GM23338 (cell line): ENCODE measurements at regions not wholly inside any gene's neighbourhood (a gene's known extent, or its start where the extent isn't known, plus 50 kb on each side); places are given as distances from the start of the nearest gene placed in this dataset.

Source experiments
- ATAC-seq: fragments of 200-7000 bp; cut with Tn5 transposase; 3 replicates; pipeline ENCODE4 v1.9.1; 2020
- DNase-seq: peaks from one replicate; pipeline ENCODE4 v3.0.0-alpha.2; 2015; ENCODE audit warnings: low spot score
- H2AFZ ChIP-seq: fragments of 200-600 bp; sonication (generic); 2 replicates; pipeline ENCODE4 v1.8.0; 2016; ENCODE audit warnings: antibody characterized with exemption, mild to moderate bottlenecking, moderate library complexity
- H3F3A ChIP-seq: fragments of 200-600 bp; sonication (generic); replicated peaks from 2 replicates; pipeline ENCODE4 v1.8.0; 2017; ENCODE audit warnings: antibody characterized with exemption, mixed run types, low read depth
- H3K27ac ChIP-seq: fragments of 200-600 bp; sonication (generic); 2 replicates; pipeline ENCODE4 v1.6.1; 2016; ENCODE audit warnings: low read depth
- H3K27me3 ChIP-seq: fragments of 200-600 bp; sonication (generic); 2 replicates; pipeline ENCODE4 v1.8.0; 2016; ENCODE audit warnings: mild to moderate bottlenecking, mixed run types, moderate library complexity; ENCODE audit not compliant: insufficient read depth
- H3K36me3 ChIP-seq: fragments of 200-600 bp; sonication (generic); 2 replicates; pipeline ENCODE4 v1.8.0; 2016; ENCODE audit warnings: mild to moderate bottlenecking; ENCODE audit not compliant: insufficient read depth
- H3K4me1 ChIP-seq: fragments of 200-600 bp; sonication (generic); 2 replicates; pipeline ENCODE4 v1.8.0; 2016; ENCODE audit warnings: mild to moderate bottlenecking, moderate library complexity; ENCODE audit not compliant: insufficient read depth
- H3K4me2 ChIP-seq: fragments of 200-600 bp; sonication (generic); 2 replicates; pipeline ENCODE4 v1.7.1; 2017; ENCODE audit warnings: mixed run types
- H3K4me3 ChIP-seq: fragments of 200-600 bp; sonication (generic); 2 replicates; pipeline ENCODE4 v1.6.1; 2016; ENCODE audit warnings: mixed run types
- H3K79me2 ChIP-seq: fragments of 200-600 bp; sonication (generic); replicated peaks from 2 replicates; pipeline ENCODE4 v1.8.0; 2017; ENCODE audit warnings: mild to moderate bottlenecking; ENCODE audit not compliant: insufficient read depth
- H3K9me2 ChIP-seq: fragments of 200-600 bp; sonication (generic); 2 replicates; pipeline ENCODE4 v1.8.0; 2017; ENCODE audit not compliant: insufficient read depth
- H4K20me1 ChIP-seq: fragments of 200-600 bp; sonication (generic); replicated peaks from 2 replicates; pipeline ENCODE4 v1.8.0; 2017; ENCODE audit warnings: mild to moderate bottlenecking; ENCODE audit not compliant: insufficient read depth
- H3K27ac Mint-ChIP-seq: 2 replicates; pipeline ENCODE4 v1.8.0; 2020; ENCODE audit warnings: inconsistent platforms, mild to moderate bottlenecking, moderate library complexity, mixed read lengths
- H3K27me3 Mint-ChIP-seq: 3 replicates; pipeline ENCODE4 v1.8.0; 2022; ENCODE audit warnings: low read depth, mild to moderate bottlenecking, moderate library complexity, mixed read lengths, inconsistent platforms; ENCODE audit not compliant: insufficient read depth, poor library complexity
- H3K36me3 Mint-ChIP-seq: 3 replicates; pipeline ENCODE4 v1.8.0; 2021; ENCODE audit warnings: low read depth, mild to moderate bottlenecking, inconsistent platforms, moderate library complexity, mixed read lengths
- H3K4me1 Mint-ChIP-seq: 3 replicates; pipeline ENCODE4 v1.8.0; 2020; ENCODE audit warnings: mild to moderate bottlenecking, inconsistent platforms, mixed read lengths
- H3K4me3 Mint-ChIP-seq: 3 replicates; pipeline ENCODE4 v1.8.0; 2021; ENCODE audit warnings: moderate library complexity, mild to moderate bottlenecking, inconsistent platforms, mixed read lengths
- H3K9me3 Mint-ChIP-seq: 3 replicates; pipeline ENCODE4 v1.8.0; 2020; ENCODE audit warnings: moderate library complexity, mild to moderate bottlenecking, inconsistent platforms, mixed read lengths
- CREB1 ChIP-seq: fragments of 250-450 bp; sonication (Bioruptor Pico); IDR thresholded peaks from 2 replicates; pipeline ENCODE4 v1.5.0; 2020; ENCODE audit warnings: low read depth, mild to moderate bottlenecking, moderate library complexity
- CTCF ChIP-seq, 2 experiments: fragments of 200-600 bp in 1 of 2; sonication (generic) in 1 of 2; conservative IDR thresholded peaks; 2 replicates each; pipeline versions ENCODE4 v1.5.1 to v1.6.1; 2016 to 2017; ENCODE audit warnings: antibody characterized with exemption in 2 of 2, low read depth in 2 of 2, mild to moderate bottlenecking in 2 of 2, moderate library complexity in 1 of 2
- EZH2phosphoT487 ChIP-seq: fragments of 200-600 bp; sonication (generic); IDR thresholded peaks from one replicate; pipeline ENCODE4 v1.8.1; 2018; ENCODE audit warnings: antibody characterized with exemption; ENCODE audit not compliant: unreplicated experiment
- JUNB ChIP-seq: IDR thresholded peaks from one replicate; pipeline ENCODE4 v1.6.1; 2016; ENCODE audit warnings: antibody characterized with exemption; ENCODE audit not compliant: unreplicated experiment
- NANOG ChIP-seq: IDR thresholded peaks from 2 replicates; pipeline ENCODE4 v1.6.1; 2016; ENCODE audit warnings: antibody characterized with exemption, borderline replicate concordance
- STAT1 ChIP-seq: IDR thresholded peaks from one replicate; pipeline ENCODE4 v1.6.1; 2016; ENCODE audit warnings: antibody characterized with exemption; ENCODE audit not compliant: unreplicated experiment
- ZNF114 ChIP-seq: fragments of 250-450 bp; sonication (Bioruptor Pico); IDR thresholded peaks from 2 replicates; pipeline ENCODE4 v1.5.0; 2020; ENCODE audit warnings: mild to moderate bottlenecking, moderate library complexity
- ZNF331 ChIP-seq: fragments of 250-450 bp; sonication (Bioruptor Pico); IDR thresholded peaks from 2 replicates; pipeline ENCODE4 v1.5.0; 2020; ENCODE audit warnings: low read depth, mild to moderate bottlenecking, moderate library complexity
- TF ChIP-seq, protein P1 (sequence below): fragments of 250-450 bp; sonication (Bioruptor Pico); IDR thresholded peaks from 2 replicates; pipeline ENCODE4 v1.5.0; 2020; ENCODE audit warnings: mild to moderate bottlenecking, moderate library complexity
- TF ChIP-seq, protein P2 (sequence below): IDR thresholded peaks from one replicate; pipeline ENCODE4 v1.6.1; 2018; ENCODE audit warnings: antibody characterized with exemption; ENCODE audit not compliant: unreplicated experiment

- Histone ChIP-seq H3K36me3 (no peaks in the 10 kb centered on the region), H3K27ac (no peak overlapping the region), H3K79me2 (no peaks in the 10 kb centered on the region), H4K20me1 (no peaks in the 10 kb centered on the region), H2AFZ (peak overlapping the region; percentile 95), H3K4me2 (peak overlapping the region; percentile 63; the same call in 1 of the 2 replicates), H3K27me3 (no peaks in the 10 kb centered on the region), H3K4me3 (no peak overlapping the region), H3K9me2 (no peaks in the 10 kb centered on the region), H3F3A (no peaks in the 10 kb centered on the region), H3K4me1 (no peaks in the 10 kb centered on the region)
- H3K4me1 Mint-ChIP-seq: no peaks in the 10 kb centered on the region
- H3K9me3 Mint-ChIP-seq: no peaks in the 10 kb centered on the region
- peak; percentile 78 to 86 for TF ChIP-seq CTCF (conservative IDR thresholded peaks at IDR 0.05; ENCODE audit: low read depth in 2 of 2)
- TF ChIP-seq CREB1 (CRISPR knock-in tag): no peak
- H3K4me3 Mint-ChIP-seq: no peak overlapping the region
- no peak overlapping the region for H3K27ac Mint-ChIP-seq
- ATAC-seq (peak; percentile 93), DNase-seq (peak; percentile 85)
- H3K36me3 Mint-ChIP-seq: no peaks in the 10 kb centered on the region
- peaks cover 2% of the 10 kb centered on the region for H3K27me3 Mint-ChIP-seq
Measured at GRCh38 chr20:40962733-40963504, 65.7 kb upstream of the TOP1 start.

- no peak for DNase-seq
- Histone ChIP-seq H3K27me3 (no peaks in the 10 kb centered on the region), H3K4me2 (no peak overlapping the region), H3K79me2 (no peaks in the 10 kb centered on the region), H3K4me3 (no peak overlapping the region), H3K4me1 (no peaks in the 10 kb centered on the region), H3K36me3 (no peaks in the 10 kb centered on the region), H4K20me1 (no peaks in the 10 kb centered on the region), H3F3A (no peaks in the 10 kb centered on the region), H3K9me2 (no peaks in the 10 kb centered on the region), H3K27ac (no peak overlapping the region), H2AFZ (peak overlapping the region; percentile 69)
- H3K36me3 Mint-ChIP-seq: no peaks in the 10 kb centered on the region
- no peaks in the 10 kb centered on the region for H3K9me3 Mint-ChIP-seq
- H3K4me1 Mint-ChIP-seq: no peaks in the 10 kb centered on the region
- H3K27me3 Mint-ChIP-seq: peaks cover 2% of the 10 kb centered on the region
- no peak for ATAC-seq
- H3K4me3 Mint-ChIP-seq: no peak overlapping the region
- no peak overlapping the region for H3K27ac Mint-ChIP-seq
- TF ChIP-seq EZH2phosphoT487 (no peak), ZNF114 (CRISPR knock-in tag) (no peak), STAT1 (no peak), JUNB (no peak), NANOG (no peak), ZNF331 (no peak)
- TF ChIP-seq, protein P1, sequence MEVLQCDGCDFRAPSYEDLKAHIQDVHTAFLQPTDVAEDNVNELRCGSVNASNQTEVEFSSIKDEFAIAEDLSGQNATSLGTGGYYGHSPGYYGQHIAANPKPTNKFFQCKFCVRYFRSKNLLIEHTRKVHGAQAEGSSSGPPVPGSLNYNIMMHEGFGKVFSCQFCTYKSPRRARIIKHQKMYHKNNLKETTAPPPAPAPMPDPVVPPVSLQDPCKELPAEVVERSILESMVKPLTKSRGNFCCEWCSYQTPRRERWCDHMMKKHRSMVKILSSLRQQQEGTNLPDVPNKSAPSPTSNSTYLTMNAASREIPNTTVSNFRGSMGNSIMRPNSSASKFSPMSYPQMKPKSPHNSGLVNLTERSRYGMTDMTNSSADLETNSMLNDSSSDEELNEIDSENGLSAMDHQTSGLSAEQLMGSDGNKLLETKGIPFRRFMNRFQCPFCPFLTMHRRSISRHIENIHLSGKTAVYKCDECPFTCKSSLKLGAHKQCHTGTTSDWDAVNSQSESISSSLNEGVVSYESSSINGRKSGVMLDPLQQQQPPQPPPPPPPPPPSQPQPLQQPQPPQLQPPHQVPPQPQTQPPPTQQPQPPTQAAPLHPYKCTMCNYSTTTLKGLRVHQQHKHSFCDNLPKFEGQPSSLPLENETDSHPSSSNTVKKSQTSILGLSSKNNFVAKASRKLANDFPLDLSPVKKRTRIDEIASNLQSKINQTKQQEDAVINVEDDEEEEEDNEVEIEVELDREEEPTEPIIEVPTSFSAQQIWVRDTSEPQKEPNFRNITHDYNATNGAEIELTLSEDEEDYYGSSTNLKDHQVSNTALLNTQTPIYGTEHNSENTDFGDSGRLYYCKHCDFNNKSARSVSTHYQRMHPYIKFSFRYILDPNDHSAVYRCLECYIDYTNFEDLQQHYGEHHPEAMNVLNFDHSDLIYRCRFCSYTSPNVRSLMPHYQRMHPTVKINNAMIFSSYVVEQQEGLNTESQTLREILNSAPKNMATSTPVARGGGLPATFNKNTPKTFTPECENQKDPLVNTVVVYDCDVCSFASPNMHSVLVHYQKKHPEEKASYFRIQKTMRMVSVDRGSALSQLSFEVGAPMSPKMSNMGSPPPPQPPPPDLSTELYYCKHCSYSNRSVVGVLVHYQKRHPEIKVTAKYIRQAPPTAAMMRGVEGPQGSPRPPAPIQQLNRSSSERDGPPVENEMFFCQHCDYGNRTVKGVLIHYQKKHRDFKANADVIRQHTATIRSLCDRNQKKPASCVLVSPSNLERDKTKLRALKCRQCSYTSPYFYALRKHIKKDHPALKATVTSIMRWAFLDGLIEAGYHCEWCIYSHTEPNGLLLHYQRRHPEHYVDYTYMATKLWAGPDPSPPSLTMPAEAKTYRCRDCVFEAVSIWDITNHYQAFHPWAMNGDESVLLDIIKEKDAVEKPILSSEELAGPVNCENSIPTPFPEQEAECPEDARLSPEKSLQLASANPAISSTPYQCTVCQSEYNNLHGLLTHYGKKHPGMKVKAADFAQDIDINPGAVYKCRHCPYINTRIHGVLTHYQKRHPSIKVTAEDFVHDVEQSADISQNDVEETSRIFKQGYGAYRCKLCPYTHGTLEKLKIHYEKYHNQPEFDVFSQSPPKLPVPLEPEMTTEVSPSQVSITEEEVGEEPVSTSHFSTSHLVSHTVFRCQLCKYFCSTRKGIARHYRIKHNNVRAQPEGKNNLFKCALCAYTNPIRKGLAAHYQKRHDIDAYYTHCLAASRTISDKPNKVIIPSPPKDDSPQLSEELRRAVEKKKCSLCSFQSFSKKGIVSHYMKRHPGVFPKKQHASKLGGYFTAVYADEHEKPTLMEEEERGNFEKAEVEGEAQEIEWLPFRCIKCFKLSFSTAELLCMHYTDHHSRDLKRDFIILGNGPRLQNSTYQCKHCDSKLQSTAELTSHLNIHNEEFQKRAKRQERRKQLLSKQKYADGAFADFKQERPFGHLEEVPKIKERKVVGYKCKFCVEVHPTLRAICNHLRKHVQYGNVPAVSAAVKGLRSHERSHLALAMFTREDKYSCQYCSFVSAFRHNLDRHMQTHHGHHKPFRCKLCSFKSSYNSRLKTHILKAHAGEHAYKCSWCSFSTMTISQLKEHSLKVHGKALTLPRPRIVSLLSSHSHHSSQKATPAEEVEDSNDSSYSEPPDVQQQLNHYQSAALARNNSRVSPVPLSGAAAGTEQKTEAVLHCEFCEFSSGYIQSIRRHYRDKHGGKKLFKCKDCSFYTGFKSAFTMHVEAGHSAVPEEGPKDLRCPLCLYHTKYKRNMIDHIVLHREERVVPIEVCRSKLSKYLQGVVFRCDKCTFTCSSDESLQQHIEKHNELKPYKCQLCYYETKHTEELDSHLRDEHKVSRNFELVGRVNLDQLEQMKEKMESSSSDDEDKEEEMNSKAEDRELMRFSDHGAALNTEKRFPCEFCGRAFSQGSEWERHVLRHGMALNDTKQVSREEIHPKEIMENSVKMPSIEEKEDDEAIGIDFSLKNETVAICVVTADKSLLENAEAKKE (CRISPR knock-in tag): no peak
- TF ChIP-seq, protein P2, sequence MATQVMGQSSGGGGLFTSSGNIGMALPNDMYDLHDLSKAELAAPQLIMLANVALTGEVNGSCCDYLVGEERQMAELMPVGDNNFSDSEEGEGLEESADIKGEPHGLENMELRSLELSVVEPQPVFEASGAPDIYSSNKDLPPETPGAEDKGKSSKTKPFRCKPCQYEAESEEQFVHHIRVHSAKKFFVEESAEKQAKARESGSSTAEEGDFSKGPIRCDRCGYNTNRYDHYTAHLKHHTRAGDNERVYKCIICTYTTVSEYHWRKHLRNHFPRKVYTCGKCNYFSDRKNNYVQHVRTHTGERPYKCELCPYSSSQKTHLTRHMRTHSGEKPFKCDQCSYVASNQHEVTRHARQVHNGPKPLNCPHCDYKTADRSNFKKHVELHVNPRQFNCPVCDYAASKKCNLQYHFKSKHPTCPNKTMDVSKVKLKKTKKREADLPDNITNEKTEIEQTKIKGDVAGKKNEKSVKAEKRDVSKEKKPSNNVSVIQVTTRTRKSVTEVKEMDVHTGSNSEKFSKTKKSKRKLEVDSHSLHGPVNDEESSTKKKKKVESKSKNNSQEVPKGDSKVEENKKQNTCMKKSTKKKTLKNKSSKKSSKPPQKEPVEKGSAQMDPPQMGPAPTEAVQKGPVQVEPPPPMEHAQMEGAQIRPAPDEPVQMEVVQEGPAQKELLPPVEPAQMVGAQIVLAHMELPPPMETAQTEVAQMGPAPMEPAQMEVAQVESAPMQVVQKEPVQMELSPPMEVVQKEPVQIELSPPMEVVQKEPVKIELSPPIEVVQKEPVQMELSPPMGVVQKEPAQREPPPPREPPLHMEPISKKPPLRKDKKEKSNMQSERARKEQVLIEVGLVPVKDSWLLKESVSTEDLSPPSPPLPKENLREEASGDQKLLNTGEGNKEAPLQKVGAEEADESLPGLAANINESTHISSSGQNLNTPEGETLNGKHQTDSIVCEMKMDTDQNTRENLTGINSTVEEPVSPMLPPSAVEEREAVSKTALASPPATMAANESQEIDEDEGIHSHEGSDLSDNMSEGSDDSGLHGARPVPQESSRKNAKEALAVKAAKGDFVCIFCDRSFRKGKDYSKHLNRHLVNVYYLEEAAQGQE: no peak
Measured at GRCh38 chr20:40963505-40963845, 65.1 kb upstream of the TOP1 start.
